ENCODE measurements at regions not wholly inside any gene's neighbourhood (a gene's known extent, or its start where the extent isn't known, plus 50 kb on each side); places are given as distances from the start of the nearest gene placed in this dataset.

GRCh38 chr12:77767335-77767734, 63.4 kb upstream of the NAV3 start:
- TF ChIP-seq CTCF (IDR thresholded peaks at IDR 0.05; ENCODE audit: low read depth, low read length) = no peak
- no peak overlapping the region for H3K4me3 ChIP-seq
- no peaks in the 10 kb centered on the region for H3K4me1 ChIP-seq (ENCODE audit: low read depth)
- H3K9me3 ChIP-seq (ENCODE audit: low read depth) = no peaks in the 10 kb centered on the region
- DNase-seq (ENCODE audit: low read depth in 1 of 2, low spot score in 1 of 2) = no peak
- no peak overlapping the region for H3K27ac ChIP-seq
- no peaks in the 10 kb centered on the region for H3K36me3 ChIP-seq
- no peaks in the 10 kb centered on the region for H3K27me3 ChIP-seq

GRCh38 chr12:77766224-77766623, 64.5 kb upstream of the NAV3 start:
- TF ChIP-seq CTCF (IDR thresholded peaks at IDR 0.05; ENCODE audit: low read depth, low read length) = no peak
- no peak overlapping the region for H3K27ac ChIP-seq

GRCh38 chr12:77761286-77761685, 69.4 kb upstream of the NAV3 start:
- Histone ChIP-seq H3K36me3 (no peaks in the 10 kb centered on the region), H3K27me3 (no peaks in the 10 kb centered on the region), H3K9me3 (ENCODE audit: low read depth) (no peaks in the 10 kb centered on the region), H3K27ac (no peak overlapping the region), H3K4me3 (no peak overlapping the region), H3K4me1 (ENCODE audit: low read depth) (no peaks in the 10 kb centered on the region)
- no peak for TF ChIP-seq CTCF (IDR thresholded peaks at IDR 0.05; ENCODE audit: low read depth, low read length)
- DNase-seq (ENCODE audit: low read depth in 1 of 2, low spot score in 1 of 2) = peak in 1 of 2 donors; percentile 27

More at GRCh38 chr12:77766224-77766623, 64.5 kb upstream of the NAV3 start:
- no peaks in the 10 kb centered on the region for H3K36me3 ChIP-seq
- peak in 1 of 2 donors; percentile 70 for DNase-seq (ENCODE audit: low read depth in 1 of 2, low spot score in 1 of 2)
- no peak overlapping the region for H3K4me3 ChIP-seq
- no peaks in the 10 kb centered on the region for H3K4me1 ChIP-seq (ENCODE audit: low read depth)
- no peaks in the 10 kb centered on the region for H3K9me3 ChIP-seq (ENCODE audit: low read depth)
- no peaks in the 10 kb centered on the region for H3K27me3 ChIP-seq

GRCh38 chr12:77760271-77761025, 70.2 kb upstream of the NAV3 start:
- H3K4me3 ChIP-seq = no peak overlapping the region
- TF ChIP-seq CTCF (IDR thresholded peaks at IDR 0.05; ENCODE audit: low read depth, low read length) = no peak
- H3K4me1 ChIP-seq (ENCODE audit: low read depth) = no peaks in the 10 kb centered on the region
- no peak overlapping the region for H3K27ac ChIP-seq
- DNase-seq (ENCODE audit: low read depth in 1 of 2, low spot score in 1 of 2) = peak in 1 of 2 donors; percentile 50
- H3K36me3 ChIP-seq = no peaks in the 10 kb centered on the region
- no peaks in the 10 kb centered on the region for H3K9me3 ChIP-seq (ENCODE audit: low read depth)
- H3K27me3 ChIP-seq = no peaks in the 10 kb centered on the region

- no peaks in the 10 kb centered on the region for H3K9me3 ChIP-seq (ENCODE audit: low read depth)
- DNase-seq (ENCODE audit: low read depth in 1 of 2, low spot score in 1 of 2) = no peak
- no peaks in the 10 kb centered on the region for H3K4me1 ChIP-seq (ENCODE audit: low read depth)
- no peaks in the 10 kb centered on the region for H3K27me3 ChIP-seq
- TF ChIP-seq CTCF (IDR thresholded peaks at IDR 0.05; ENCODE audit: low read depth, low read length) = no peak
- no peak overlapping the region for H3K27ac ChIP-seq
- no peaks in the 10 kb centered on the region for H3K36me3 ChIP-seq
- no peak overlapping the region for H3K4me3 ChIP-seq
Measured at GRCh38 chr12:77754086-77754485, 76.6 kb upstream of the NAV3 start.

Measured in cardiac muscle cell (in vitro differentiated cells and primary cell).